ENCODE measurements at regions not wholly inside any gene's neighbourhood (a gene's known extent, or its start where the extent isn't known, plus 50 kb on each side); places are given as distances from the start of the nearest gene placed in this dataset.

DNA sequence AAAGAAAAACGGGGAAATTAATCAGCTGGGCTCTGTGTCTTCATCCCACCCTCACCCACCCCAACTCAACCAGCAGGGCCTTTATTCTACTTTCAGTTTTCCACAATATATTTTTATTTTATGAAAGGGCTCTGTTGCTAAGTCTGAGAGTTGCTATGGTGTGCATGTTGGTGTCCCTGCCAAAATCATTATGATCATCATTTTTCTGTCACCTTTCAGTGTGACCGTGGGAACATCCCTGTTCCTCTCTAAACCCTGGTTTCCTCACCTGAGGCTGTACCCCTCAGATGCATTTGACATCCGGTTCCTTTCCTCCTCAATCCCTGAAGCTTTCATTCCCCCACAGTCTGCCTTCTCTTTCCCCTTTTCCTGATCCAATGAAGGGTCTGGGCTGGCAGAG, 180.5 kb downstream of the ZFP36L2 start:
- BruUV-seq (replicated peaks): no TSS peak
- TF ChIP-seq, protein P1, sequence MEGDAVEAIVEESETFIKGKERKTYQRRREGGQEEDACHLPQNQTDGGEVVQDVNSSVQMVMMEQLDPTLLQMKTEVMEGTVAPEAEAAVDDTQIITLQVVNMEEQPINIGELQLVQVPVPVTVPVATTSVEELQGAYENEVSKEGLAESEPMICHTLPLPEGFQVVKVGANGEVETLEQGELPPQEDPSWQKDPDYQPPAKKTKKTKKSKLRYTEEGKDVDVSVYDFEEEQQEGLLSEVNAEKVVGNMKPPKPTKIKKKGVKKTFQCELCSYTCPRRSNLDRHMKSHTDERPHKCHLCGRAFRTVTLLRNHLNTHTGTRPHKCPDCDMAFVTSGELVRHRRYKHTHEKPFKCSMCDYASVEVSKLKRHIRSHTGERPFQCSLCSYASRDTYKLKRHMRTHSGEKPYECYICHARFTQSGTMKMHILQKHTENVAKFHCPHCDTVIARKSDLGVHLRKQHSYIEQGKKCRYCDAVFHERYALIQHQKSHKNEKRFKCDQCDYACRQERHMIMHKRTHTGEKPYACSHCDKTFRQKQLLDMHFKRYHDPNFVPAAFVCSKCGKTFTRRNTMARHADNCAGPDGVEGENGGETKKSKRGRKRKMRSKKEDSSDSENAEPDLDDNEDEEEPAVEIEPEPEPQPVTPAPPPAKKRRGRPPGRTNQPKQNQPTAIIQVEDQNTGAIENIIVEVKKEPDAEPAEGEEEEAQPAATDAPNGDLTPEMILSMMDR (IDR thresholded peaks at IDR 0.05; ENCODE audit: extremely low read depth in 1 of 2, insufficient read depth in 1 of 2, low read depth in 1 of 2, low read length in 2 of 2): no peak
- TF ChIP-seq, protein P2, sequence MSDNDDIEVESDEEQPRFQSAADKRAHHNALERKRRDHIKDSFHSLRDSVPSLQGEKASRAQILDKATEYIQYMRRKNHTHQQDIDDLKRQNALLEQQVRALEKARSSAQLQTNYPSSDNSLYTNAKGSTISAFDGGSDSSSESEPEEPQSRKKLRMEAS (IDR thresholded peaks at IDR 0.05; ENCODE audit: insufficient read depth, insufficient read length): no peak
- no peak for TF ChIP-seq GATA2 (IDR thresholded peaks at IDR 0.05; ENCODE audit: insufficient read depth, insufficient read length, low read depth, low read length)
- no peak for TF ChIP-seq FOS (IDR thresholded peaks at IDR 0.05; ENCODE audit: borderline replicate concordance, insufficient read depth, low read length)
- TF ChIP-seq MYC (IDR thresholded peaks at IDR 0.05; ENCODE audit: low read depth, low read length): no peak
- no peak for TF ChIP-seq EZH2 (IDR thresholded peaks at IDR 0.05; ENCODE audit: borderline replicate concordance, low read depth, low read length, severe bottlenecking)
- TF ChIP-seq POLR2AphosphoS5 (IDR thresholded peaks at IDR 0.05; ENCODE audit: insufficient read depth, low read depth, low read length): no peak
- TF ChIP-seq JUN (IDR thresholded peaks at IDR 0.05; ENCODE audit: borderline replicate concordance, insufficient read depth, insufficient read length, low read depth): no peak
- no peak for TF ChIP-seq POLR2A (IDR thresholded peaks at IDR 0.05; ENCODE audit: low read depth, low read length)
- Histone ChIP-seq H2AFZ (ENCODE audit: low read depth, low read length) (peak overlapping the region; percentile 23), H3K9me1 (replicated peaks; ENCODE audit: control insufficient read depth, extremely low read depth, insufficient read depth, low read length) (no peaks in the 10 kb centered on the region), H3K27ac (ENCODE audit: insufficient read depth, low read depth, low read length) (peak overlapping the region; percentile 55), H4K20me1 (replicated peaks; ENCODE audit: control insufficient read depth, extremely low read depth, insufficient read depth, low read length) (no peaks in the 10 kb centered on the region), H3K79me2 (ENCODE audit: control insufficient read depth, insufficient read depth, low read length) (no peaks in the 10 kb centered on the region), H3K36me3 (ENCODE audit: control insufficient read depth in 2 of 2, extremely low read depth in 1 of 2, insufficient read depth in 2 of 2, low read length in 2 of 2) (no peaks in the 10 kb centered on the region), H3K9me3 (replicated peaks; ENCODE audit: control insufficient read depth, insufficient read depth, low read length) (no peaks in the 10 kb centered on the region), H3K27me3 (ENCODE audit: control insufficient read depth in 2 of 2, insufficient read depth in 2 of 2, low read length in 2 of 2) (no peaks in the 10 kb centered on the region), H3K4me1 (ENCODE audit: control insufficient read depth, extremely low read depth, insufficient read depth, low read length) (peaks cover 53% of the 10 kb centered on the region), H3K9ac (replicated peaks; ENCODE audit: extremely low read depth, insufficient read depth, low read length) (no peak overlapping the region), H3K4me3 (replicated peaks in 1 of 3; ENCODE audit: insufficient read depth in 1 of 3, low read depth in 1 of 3, low read length in 3 of 3) (no peak overlapping the region), H3K4me2 (ENCODE audit: insufficient read depth, low read length) (no peak overlapping the region)
- DNase-seq (ENCODE audit: low read depth, low spot score) (no peak), FAIRE-seq (no peak)
- POLR2A ChIA-PET: interaction anchor here (0.7 to 1.3 kb wide), 3 partner anchors 68 to 473 kb away, joined by 3 to 5 read pairs (median 4); partner anchors contain the start of gene ZFP36L2
- dilution Hi-C loops (cut with MboI; ENCODE audit: extremely low pct_ligation_motif_present, low sequenced_read_pairs) (no loop called here), intact Hi-C loops (cut with micrococcal nuclease) (no loop called here)
- CTCF ChIA-PET: interaction anchor here (1.2 to 1.3 kb wide), 2 partner anchors 22 to 438 kb away, joined by 3 to 5 read pairs; no protein-coding TSS in a partner anchor

All from endothelial cell of umbilical vein (primary cell).